GM19395 (cell line): ENCODE measurements at regions not wholly inside any gene's neighbourhood (a gene's known extent, or its start where the extent isn't known, plus 50 kb on each side); places are given as distances from the start of the nearest gene placed in this dataset.
A peak's percentile ranks its signal among the peaks of the same experiment; 100 is the strongest.

Experiments used
- ATAC-seq: cut with Tn5 transposase; IDR thresholded peaks from one replicate; pipeline ENCODE4 v1.9.1; 2021; ENCODE audit warnings: mild to moderate bottlenecking, moderate library complexity; ENCODE audit not compliant: unreplicated experiment

GRCh38 chr13:108156749-108157148 lies 58.6 kb downstream of the LIG4 start:
- ATAC-seq = no peak

- peak; percentile 81 for ATAC-seq
Observed at GRCh38 chr13:108155185-108156106, 59.9 kb downstream of the LIG4 start.

DNA sequence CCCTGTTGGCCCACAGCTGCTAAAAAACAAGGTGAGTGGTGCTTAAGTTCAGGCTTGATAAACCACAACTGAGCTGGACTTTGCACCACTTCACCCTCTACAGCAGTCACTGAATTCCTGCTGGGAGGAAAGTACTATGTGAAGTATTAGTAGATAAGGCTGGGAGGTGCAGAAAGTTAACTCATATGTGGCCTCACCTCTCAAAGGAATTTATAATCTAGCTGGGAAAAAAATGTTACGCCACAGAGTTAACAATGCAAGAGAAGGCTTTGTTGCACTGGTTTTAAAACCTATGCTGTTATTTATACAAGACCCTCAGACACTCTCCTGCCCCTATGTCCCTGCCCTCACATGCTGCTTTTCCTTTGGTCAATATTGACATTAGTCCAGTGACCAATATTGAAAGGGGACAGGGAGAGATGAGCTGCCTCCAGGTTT lies 60.9 kb downstream of the LIG4 start:
- no peak for ATAC-seq

GRCh38 chr13:108146642-108147041 lies 68.7 kb downstream of the LIG4 start:
- no peak for ATAC-seq

GRCh38 chr13:108142702-108143436 lies 72.5 kb downstream of the LIG4 start:
- no peak for ATAC-seq

GRCh38 chr13:108137176-108137575 lies 78.2 kb downstream of the LIG4 start:
- ATAC-seq = no peak

GRCh38 chr13:108127406-108127805 lies 87.9 kb downstream of the LIG4 start:
- no peak for ATAC-seq

GRCh38 chr13:108126056-108126455 lies 89.3 kb downstream of the LIG4 start:
- no peak for ATAC-seq

DNA sequence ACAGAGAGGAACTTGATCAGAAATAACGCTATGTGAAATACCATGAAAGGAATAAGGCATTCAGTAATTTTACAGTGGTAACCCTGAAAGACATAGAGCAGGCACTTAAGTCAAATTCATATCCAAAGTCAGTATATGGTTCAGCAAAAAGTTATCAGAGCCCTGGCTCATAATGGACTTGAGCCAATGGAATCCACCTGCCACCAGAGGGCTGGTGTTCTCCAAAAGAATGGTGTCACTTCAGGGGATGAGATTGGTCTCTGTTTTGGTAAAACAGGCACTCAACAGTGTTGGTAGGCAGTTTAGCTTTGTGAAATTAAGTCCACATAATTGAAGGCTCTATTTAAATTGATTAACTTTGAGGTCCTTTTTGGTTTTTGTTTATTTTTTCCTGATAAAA lies 93.9 kb downstream of the LIG4 start:
- ATAC-seq = no peak

- ATAC-seq = no peak
Observed at GRCh38 chr13:108120856-108121255, 94.5 kb downstream of the LIG4 start.

DNA sequence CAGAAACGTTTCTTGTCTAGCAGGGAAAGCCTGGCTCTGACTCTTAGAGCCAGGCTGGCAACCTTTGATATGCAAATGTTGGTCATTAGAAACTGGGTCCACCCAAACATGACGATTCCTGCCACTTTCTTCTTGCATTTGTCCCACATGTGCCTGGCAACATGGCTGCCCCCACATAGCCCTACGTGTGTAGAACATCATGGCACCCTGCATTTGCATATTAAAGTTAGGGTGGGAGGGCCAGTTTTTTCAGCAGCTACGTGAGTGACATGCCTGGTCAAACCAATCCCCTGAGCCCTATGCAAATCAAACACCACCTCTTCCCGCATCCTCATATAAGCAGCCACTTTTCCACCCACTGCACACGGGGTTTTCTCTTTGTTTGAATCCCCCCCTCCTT lies 95.0 kb downstream of the LIG4 start:
- no peak for ATAC-seq

- ATAC-seq = no peak
Observed at GRCh38 chr13:108115738-108116137, 99.6 kb downstream of the LIG4 start.

DNA sequence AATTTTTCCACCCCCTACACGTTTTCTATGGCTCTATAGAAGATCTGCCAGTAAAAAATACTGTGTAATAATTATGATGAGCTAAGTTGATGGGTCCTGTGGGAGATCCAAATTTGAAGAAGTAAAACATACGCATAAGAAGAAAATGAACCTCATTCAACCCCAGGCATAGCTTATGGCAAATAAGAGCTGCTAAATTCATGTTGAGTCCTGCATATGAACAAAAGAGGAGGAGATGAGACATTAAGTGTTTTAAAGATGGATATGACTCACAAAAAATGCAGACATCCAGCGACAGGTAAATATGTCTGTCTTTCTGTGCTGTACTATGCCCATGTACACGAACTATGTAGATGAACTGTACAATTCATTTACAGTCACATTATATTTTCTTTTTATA lies 101.9 kb downstream of the LIG4 start:
- no peak for ATAC-seq

- no peak for ATAC-seq
Observed at GRCh38 chr13:108104736-108105135, 110.6 kb downstream of the LIG4 start.

- no peak for ATAC-seq
Observed at GRCh38 chr13:108102771-108103170, 112.6 kb downstream of the LIG4 start.

DNA sequence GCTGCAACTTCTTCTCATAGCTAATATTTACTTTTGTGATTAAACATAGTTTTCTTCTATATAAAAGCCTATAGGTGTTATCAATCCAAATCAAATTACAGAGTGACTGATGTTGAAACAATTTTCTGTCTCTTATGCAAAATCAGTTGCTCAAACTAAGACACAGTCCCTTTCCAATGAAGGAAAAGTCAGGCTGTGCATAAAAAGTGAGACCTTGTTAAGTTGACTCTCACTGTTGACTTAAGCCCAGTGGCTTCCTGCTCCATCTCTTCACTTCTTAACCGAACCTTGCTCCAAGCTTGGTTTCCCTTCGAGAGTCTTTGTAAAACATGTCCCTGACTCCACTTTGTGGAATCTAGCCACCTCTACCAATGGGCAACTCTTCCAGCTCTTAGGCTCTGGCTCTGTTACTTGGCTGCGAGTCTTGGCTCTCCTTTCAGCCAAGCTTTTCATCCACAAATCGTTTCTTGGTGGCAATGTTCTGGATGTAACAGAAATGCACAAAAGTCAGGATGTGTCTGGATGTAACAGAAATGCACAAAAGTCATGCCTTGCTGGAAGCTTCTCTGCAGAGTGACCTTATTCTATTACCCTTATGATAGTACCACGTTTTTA lies 118.9 kb downstream of the LIG4 start:
- ATAC-seq = no peak

DNA sequence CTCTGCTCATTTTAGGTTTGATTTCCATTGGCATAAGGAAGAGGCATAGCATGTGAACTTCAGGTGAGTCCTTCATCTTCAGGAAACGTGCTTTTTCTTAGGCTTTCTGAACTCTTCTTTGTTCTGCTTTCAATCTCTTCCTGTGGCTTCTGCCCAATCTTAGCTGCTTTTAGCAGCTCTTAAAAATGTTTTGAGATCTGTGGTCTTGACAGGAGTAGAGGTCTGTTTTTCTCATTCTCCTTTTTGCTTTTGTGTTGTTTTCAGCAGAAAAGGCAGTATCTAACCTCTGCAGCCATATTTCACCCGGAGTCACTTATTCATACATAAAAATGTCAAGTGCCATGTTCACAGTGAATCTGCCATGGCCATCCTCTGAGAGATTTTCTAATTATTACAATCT lies 120.3 kb downstream of the LIG4 start:
- no peak for ATAC-seq

DNA sequence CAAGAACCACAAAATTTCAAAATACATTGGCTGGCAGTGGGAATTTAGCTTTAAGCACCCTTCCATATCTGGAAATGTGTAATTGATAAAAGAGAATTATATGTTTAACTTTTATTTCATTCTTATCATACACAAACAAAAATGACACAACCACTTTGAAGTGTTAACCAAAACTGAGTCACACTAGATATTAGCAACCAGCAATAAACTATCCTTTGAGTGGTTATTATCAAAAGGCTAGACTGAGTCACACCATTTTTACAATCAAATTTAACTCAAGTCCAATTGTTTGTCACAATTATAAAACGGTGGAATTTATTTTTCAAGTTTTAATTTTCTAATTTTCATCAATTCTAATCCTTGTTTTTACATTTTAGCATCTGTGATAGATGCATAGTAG lies 121.7 kb downstream of the LIG4 start:
- no peak for ATAC-seq

DNA sequence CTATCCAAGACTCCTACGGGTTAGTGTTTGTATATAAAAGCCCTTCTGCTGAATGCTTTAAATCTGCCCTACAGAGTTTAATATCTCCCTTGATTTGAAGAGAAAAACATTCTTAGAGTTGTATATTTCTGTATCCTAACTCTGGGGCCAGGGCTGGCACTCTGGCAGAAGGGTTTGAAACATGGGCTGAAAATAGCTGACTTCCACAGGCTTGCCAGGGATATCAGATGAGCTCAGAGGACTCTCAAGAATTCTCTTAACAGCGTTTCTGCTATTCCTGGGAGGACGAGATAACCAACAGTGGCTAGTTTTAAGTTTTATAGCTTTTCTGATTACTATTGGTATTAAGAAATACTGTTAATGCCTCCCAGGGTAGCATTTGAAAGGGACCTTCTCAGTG lies 127.5 kb downstream of the LIG4 start:
- ATAC-seq = no peak

DNA sequence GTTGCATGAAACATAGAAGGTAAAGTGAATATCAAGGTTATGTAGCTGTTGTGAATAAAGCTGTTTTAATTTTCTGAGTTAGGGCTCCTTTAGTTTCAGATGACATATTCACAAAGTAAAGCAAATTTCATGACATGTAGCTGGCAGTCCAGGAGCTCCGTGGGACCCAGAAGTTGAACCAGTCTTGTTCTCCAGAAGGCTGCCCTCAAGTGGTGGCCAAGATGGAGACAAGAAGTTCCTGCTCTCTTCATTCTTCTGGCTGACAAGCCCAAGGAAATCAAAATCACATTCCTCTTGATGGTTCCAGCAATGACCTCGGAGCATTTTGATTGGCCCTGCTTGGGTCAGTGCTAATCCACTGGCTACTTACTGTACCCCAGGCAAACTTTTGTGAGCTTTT lies 128.7 kb downstream of the LIG4 start:
- no peak for ATAC-seq

DNA sequence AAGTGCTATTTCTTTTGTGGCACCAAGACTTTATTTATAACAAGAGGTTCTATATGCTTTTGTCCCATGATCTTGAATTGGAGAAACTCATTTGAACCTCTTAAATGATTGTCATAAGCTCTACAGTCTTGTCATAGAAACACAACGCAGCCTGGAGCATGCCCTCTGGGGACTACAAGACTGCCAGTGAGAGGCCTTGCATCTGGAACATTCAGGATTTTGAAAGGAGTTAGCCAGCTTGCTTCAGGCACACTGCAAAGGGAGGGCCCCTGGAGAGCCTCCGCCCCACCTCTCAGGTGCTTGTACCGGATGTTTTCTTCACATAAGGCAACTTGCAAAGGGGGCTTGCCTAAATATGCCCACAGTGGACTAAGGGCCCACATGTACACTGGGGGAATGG lies 130.5 kb downstream of the LIG4 start:
- ATAC-seq = no peak

DNA sequence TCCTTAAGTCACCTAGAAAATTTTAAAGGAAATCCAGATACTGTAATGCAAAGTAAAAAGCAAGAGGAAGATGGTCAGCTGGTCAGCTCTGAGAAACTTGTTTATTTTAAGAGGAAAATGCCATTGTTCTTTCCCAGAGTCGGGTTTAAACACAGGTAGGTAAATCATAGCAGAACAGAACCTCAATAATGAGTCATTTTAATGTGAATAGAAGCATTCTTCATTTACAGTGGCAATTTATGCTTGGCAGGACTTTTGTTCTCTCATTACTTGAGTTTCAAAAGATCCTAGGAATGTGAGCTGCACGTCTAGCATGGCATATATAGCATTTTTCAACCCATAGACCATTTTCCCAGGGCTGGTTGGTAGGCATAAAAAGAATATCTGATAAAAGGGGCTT lies 132.3 kb downstream of the LIG4 start:
- no peak for ATAC-seq
